Glomerular endothelial cell (primary cell): ENCODE measurements at regions not wholly inside any gene's neighbourhood (a gene's known extent, or its start where the extent isn't known, plus 50 kb on each side); places are given as distances from the start of the nearest gene placed in this dataset.

Experiments used
- DNase-seq: peaks from one replicate; pipeline ENCODE4 v3.0.0-alpha.2; 2011; ENCODE audit warnings: low read depth, low spot score; ENCODE audit errors: extremely low read depth

DNA sequence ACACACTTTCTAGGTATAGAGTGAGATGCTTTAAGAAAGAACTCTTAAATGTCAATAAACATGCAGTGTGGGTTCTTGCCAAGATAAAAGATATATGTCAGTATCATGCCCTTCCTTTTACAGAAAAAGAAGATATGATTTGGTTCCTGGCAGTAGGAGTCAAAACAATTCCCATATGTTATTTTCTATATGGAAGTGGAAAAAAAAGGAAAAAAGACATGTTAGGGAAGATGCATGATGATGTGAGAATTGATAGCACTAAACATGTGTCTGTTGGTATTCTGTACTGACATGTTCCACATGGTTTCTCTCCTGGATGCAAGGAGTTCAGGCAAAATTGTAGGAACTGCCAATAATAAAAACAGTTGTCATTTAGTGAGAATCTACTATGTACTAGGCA lies 318.8 kb upstream of the DACH1 start:
- no peak for DNase-seq

DNA sequence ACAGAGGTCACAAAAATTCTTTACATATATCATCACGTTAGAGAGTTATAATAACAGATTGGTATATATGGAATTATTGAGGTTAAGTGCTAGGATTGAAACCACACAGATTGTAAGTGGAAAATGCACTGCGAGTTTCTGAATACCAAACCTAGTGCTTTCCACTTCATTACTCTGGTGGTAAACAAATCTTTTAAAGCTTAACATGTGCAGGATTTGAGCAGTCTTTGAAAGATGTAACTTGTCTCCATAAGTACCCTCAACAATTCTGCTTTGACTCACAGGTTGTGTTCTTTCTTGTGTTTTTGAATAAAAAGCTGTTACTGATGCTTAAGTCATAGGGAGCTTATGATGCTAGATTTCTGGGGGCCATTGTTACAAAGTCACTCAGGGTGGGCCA lies 314.7 kb upstream of the DACH1 start:
- DNase-seq, result no peak

DNA sequence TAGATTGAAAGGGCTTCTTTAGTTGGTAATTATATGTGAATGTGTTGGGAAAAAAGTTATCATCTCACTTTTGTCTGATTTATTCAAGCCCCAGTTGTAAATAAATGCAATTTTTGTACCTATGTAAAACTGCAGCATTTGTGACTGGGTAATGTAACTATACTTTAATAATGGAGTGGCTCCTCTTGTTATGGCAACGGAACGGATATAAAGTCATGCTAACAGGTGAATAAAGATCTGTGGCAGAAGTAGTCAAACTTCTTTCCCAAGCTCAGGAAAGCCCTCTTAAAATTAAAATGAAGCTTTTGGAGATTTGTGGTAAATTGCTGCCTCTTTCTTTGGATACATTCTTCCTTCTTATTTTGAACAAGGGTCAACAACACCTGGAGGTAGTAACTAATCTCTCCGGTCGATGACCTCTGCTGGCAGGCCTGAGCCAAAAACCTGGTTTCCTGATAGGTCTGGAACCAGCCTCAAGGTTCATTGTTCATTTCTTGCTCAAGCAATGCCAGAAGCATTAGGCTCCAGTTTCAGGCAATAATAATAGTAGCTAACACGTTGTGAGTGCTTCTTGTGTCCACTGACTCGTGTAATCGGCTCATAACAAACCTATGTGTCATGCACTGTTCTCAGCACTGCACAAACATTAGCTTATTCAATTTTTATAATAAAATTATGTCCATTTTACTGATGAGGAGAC lies 313.4 kb upstream of the DACH1 start:
- no peak for DNase-seq

DNA sequence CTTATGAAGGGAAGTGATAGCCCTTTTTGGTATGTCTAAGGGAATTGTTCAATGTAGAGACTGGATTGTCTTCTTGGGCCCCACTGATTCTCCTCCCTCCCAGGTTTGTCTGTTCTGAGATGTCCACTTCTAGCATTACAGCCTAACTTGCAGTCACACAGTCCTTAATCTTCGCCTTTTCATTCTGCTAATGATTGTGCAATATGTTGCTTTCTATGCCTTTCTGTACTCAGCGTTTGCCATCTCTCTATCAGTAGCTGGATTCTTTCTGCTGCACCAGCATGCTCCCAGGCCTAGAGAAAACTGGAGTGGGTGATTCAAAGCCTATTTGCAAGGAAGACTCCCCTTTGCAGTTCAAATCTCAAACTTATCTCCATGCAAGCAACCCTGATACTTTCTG lies 307.5 kb upstream of the DACH1 start:
- no peak for DNase-seq

DNA sequence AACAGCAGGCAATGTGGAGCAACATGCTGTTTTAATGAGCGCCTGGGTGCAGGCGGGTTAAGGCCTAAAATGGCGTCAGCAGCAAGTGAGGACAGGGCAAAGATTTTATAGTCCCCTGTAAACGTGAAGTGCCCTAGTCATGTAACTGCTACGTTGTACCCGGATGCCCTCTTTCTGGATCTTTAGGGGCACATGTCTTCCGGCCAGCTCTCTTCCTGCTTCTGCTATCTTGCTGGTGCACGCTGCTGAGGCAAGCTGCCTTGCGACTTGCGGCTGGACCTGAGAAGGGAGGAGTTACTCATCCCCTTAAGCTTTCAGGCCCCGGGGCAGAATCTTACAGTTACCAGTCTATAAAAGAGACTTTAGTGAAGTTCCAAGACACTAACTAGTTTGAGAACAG lies 303.6 kb upstream of the DACH1 start:
- DNase-seq, result no peak

DNA sequence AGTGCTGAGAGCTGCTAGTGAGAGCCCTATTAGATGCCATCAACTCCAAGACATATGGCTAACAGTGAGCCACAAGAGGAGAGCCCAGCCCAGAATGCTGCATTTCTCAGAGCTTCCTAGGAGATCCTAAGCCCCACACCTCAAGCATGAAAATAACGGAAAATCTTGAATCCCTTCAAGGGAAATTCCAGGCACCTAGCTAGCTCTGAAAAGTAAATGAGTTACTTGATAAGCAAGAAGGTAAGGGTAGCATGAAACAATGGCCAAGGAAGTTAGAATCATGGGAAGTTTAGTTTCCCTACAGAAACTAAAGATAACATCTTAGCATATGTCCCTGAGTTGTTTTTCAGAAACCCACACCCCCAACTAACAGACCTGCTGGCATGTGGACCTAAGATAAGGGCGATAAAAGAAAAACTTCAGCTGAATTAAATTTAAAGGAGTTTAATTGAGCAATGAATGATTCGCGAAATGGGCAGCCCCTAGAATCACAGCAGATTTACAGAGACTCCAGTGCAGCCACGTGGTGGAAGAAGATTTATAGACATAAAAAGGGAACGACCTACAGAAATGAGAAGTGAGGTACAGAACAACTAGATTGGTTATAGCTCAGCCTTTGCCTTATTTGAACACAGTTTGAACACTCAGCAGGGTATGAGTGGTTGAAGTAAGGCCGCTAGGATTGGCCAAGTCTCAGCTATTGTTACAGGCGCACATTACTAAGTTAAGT lies 301.3 kb upstream of the DACH1 start:
- no peak for DNase-seq

DNA sequence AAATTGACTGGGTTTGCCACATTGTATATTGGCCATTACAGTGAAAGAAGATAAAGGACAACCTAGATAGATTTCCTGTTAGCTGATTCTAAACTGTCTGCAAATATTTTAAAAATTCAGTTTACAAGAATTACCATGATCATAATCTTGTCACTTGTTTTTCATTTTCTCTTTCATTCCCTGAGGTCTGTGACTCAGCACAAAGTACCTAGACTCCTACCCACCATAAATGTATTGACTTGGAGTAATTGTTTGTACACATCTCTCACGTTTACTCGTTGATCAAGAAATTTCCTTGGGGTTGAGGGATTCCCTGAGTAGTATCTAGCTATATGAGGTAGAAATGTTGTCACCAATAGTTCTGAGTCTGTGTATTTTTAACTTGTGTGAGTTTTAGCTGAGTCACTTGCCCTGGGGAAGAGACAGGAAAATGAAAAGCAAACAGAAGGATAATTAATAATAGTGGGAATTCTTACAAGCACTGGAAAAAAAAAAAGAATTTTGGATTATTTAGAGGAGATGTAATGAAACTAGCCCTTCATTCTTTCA lies 299.2 kb upstream of the DACH1 start:
- no peak for DNase-seq

DNA sequence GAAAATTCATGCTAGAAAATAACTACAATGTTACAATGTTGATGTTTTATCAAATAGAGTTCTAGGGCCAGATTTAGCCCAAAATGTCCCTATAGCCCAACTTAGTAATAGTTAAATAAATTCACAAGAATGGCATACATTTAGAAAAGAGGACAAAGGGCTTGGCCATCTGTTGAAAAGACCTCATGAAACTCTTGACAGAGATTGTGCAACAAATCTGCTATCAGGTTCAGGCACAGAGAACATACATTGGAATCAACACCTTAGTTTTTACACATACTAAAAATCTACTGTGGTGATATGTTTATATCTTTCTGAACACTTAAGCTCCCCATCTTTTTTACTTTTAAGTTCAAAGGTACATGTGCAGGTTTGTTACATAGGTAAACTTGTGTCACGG lies 298.3 kb upstream of the DACH1 start:
- no peak for DNase-seq

DNA sequence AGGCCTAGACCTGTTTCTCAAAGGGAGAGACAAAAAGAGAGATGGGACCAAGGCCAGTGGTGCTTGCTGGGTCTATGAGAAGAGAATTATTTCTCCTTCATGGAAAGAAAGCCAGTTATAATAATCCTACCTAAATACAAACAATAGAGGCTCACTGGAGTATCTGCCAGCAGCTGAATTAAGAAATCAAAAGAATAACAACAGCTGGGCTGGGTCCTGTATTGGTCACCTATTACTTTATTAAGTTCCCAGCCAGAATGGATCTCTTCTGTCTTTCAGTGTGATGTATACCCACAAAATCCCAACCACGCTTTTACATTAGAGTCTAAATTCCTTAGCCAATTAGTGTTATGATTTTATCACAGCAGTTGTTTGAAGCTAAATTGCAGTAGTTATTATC lies 297.8 kb upstream of the DACH1 start:
- no peak for DNase-seq

DNA sequence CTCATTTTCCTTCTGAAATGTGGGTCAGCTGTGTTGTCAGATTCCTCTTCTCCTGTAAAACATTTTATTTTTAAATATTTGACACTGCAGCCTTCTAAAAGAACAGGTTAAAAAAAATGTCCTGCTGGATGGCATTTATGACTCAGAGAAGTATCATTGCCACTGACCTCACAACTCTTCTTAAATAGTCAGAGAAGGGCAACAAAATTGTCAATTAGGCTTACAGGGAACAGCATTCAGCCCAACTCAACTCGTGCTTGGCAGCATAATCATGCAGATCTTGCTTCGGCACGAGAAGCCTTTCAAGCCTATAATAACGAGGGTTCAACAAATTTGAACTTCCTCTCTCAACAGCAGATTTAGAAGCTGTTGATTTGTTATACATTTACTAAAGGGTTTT lies 296.7 kb upstream of the DACH1 start:
- DNase-seq, result no peak

DNA sequence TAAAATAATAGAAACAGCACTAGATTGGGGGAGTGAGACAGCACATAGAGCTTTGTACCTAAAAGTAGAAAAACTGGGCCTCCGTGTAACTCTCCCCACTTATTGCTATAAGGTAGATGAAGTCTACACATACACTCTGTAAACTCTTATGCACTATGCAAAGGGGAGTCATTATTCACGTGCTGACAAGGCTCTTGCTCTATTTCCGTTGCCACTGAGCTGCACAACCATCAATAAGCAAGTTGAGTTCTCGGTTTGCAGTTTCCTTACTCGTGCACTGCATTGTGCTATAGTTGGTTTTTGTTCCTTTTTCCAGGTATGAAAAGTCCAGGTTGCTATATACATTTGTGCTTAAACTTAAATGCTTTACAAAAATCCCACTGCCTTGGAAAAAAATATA lies 294.0 kb upstream of the DACH1 start:
- DNase-seq, result no peak

DNA sequence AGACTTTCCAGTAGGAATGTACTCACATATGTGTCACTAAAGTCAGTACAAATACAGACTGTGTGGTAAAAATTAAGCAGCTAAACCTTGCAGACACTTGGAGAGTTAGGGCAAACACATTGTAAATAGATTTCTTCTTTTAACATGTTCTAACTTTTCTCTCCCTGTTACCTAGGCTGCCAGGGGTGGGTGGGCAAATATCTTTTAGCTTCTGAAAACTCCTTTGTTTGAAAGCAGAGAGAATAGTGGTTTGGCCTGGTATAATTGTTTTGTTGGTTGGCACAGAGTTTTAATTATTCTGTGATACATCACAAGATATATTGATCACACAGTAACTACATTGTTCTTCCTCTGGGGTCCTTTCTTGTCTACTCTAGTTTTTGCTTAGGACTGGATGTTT lies 289.8 kb upstream of the DACH1 start:
- no peak for DNase-seq

DNA sequence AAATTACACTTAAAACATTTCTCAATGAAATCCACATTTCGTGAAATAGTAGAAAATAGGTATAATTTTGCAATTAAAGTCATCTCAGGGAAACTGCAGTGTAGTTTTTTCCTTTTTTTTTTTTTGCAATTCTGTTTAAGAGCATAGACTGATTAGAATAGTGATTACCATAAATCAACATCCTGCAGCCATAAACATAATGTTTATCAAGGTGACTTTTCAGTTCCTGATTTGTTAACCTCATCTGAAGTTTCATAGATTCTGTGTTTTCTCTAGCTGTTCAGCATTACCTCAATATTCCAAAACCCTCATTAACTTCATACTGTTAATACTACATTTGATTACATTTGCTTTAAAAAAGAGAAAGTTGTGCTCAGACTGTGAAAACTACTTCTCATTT lies 286.3 kb upstream of the DACH1 start:
- no peak for DNase-seq

DNA sequence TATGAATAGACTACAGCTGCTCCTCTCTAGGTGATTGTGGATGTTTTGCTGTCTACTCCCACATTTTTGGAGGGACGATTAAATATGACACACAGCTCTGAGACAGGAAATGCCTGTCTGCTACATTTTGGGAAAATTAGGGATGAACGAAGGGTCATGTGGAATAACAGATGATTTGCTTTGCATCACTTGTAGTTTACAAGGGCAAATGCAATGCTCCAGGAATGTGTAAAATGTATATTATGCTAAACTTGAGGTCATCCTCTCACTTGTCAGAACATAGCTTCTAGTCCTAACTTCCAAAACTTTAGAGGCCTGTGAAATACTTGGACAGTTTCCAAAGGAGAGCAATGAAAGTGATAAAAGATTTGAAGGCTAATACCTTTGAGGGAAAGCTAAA lies 284.2 kb upstream of the DACH1 start:
- no peak for DNase-seq

DNA sequence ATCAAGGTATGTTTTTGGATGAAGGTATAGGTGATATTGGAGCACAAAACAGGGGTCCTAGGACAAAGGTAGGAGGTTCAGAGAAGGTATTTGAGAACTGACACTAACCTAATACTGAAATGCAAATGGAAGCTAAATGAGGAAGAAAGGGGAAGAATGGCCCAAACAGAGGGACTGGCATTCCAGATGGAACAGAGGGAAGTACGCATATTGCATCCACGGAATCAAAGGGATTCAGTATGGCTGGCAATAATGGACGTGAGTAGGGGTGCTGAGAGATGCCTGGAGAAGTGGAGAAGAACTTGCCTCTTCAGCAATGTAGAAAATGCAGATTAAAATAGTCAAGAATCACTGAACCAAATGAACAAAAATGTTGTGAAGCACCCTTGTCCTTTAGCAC lies 283.5 kb upstream of the DACH1 start:
- no peak for DNase-seq

DNA sequence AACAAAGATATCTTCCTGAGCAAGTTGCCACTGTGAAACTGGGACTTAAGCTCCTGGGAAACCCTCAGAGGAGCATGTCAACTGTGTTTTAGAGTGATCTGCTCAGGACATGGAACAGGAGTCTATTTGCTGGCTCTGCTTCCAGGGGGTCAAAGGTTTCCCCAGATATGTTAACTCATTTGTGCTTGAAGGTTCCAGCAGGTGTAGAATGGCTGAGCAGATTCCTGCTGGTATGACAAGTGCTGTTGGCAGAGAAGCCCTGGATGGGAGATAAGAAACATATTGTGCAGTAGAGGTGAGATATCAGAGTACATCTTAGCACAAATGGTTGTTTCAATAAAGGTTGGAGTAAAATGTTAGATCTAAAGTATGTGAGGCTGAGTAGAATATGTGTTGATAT lies 282.7 kb upstream of the DACH1 start:
- DNase-seq, result no peak

DNA sequence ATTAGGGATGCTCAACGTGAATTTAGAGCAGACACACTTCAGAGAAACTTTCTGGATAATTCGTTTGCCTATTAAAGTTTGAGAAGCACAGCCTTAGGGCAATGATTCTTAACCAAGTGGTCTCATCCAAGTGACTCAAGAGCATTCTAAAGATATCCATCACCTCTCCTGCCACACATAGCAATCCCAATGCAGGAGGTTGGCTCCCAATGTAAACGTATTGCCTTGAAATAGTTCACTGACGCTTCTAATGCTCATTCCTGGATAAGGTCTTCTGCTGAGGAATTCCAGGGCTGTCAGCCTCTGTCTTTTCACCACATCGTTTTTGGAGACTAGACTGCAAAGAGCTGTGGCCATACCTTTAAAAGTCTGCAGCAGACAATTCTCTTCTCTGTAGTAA lies 279.8 kb upstream of the DACH1 start:
- no peak for DNase-seq

DNA sequence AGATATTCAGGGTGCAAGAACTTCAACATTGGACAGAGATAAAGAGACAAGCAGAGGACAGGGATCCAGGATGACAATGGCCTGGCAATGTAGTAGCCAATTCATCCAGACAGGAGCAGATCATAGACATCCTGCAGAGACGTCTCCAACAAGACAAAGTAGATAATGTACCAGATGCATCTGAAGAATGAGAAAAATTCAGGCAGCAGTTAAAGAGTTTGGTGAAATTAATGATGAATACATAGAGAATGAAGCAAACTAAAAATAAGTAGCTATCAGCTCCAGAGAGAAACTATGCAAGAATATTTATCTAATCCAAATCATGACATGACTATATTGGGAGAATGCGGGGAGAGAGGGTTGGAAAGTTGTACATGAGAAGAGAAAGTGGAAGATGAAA lies 278.4 kb upstream of the DACH1 start:
- no peak for DNase-seq

DNA sequence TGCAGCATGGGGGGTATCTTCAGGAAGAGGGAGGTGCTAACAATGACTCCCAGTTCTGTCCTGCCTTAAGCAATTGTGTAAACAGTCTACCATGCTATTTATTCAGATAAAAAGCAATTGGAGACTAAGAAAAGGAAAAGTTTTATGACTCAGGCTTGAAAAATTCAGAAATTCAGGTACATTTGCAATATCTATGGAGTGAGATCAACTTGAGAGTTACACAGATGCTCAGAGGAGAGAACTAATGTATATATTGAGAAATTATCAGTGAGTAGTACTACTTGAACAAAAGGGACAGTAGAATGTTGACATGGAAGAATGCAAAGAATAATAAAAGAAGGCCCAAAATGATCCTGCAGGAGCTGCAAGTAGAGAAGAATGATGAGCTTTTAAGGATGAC lies 277.6 kb upstream of the DACH1 start:
- DNase-seq, result no peak

DNA sequence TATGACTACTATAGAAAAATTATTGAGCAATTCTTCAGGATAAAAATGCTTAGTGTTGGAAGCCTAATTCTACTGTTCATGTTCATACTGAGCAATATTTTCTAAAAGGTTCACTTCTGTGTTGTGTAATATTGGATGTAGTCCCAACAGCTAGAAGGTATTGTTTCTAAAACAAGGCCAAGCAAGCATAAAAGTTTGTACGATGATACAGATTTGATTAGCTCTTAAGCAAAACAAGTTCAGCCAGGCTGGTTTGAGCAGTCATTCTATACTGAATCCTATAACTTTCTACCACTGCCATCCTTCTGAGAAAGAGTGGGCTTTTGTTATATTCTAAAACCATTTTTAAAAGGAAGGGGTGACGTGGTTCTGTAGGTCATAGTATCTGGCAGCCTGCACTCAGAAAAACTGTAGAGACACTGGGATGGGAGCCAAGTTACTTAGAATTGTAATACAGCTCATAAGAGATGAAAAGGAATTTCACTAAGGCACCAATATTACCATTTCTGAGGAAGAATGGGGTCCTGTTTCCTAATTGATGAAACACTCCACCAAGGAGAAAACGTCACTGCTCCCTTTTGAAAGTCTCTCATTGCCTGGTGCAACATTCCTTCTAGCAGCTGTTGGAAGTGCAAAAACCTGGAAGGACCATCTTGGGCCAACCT lies 275.0 kb upstream of the DACH1 start:
- DNase-seq, result peak; percentile 60

DNA sequence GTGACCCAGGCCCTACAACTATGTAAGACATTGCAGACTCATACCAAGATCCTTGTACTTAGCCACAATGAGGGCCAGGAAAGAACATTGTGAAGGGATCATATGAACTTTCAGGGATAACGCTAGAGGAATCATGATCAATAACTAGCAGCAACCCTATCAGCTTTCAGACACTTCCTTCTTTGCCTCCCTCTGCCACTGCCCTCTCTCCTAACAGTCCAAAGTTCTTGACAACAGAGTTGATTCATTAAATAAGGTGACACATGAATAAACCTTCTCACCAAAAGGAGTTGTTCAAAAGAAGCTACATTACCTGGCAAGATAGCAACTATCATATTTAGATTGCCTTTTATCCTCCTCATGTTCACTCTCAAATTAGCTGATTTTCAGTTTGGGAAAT lies 272.2 kb upstream of the DACH1 start:
- no peak for DNase-seq

DNA sequence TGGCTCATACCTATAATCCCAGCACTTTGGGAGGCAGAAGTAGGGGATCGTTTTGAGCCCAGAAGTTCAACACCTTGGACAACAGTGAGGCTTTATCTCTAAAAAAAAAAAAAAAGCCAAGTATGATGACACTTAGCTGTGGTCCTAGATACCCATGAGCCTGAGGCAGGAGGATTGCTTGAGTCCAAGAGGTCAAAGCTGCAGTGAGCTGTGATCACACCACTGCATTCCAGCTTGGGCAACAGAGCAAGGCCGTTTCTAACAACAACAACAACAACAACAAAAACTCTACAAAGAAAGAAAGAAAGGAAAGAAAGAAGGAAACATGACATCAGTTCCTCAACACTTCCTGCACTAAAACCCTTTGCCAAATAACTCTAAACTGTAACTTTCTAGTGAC lies 265.1 kb upstream of the DACH1 start:
- DNase-seq, result no peak
